Fibroblast of the conjunctiva (primary cell): ENCODE measurements at regions not wholly inside any gene's neighbourhood (a gene's known extent, or its start where the extent isn't known, plus 50 kb on each side); places are given as distances from the start of the nearest gene placed in this dataset.

Experiments
- DNase-seq: peaks from one replicate; pipeline ENCODE4 v3.0.0-alpha.2; 2010; ENCODE audit warnings: low read depth

DNA sequence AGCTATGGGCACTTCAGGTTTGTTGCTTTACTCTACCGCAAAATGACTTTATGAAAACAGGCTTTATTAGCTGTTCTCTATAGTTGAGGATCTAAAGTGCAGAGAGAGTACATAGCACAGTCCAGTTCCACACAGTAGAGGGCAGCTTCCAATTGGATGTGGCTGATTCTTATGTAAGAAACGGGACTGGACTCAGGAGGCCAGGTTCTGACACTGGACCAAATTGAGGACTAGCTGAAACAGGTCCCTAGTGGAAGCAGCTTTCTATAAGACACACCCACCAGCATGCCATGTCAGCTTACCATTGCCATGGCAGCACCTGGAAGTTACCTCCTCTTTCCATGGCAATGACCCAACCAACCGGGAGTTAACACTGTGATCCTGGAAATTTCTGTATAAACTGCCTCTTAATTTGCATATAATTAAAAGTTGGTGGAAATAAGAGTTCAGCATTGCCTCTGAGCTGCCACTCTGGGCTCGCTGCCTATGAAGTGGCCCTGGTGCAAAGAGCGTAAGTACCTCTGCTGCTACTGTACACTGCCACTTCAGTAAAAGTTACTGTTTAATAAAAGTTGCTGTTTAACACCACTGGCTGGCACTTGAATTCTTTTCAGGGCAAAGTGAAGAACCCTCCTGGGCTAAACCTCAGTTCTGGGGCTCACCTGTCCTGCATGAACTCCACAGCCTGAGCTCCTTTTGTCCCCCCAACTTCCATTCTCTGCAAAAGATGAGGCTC, 211.9 kb upstream of the SLC10A2 start:
- DNase-seq: no peak

GRCh38 chr13:103276775-103277498, 210.7 kb upstream of the SLC10A2 start:
- no peak for DNase-seq

DNA sequence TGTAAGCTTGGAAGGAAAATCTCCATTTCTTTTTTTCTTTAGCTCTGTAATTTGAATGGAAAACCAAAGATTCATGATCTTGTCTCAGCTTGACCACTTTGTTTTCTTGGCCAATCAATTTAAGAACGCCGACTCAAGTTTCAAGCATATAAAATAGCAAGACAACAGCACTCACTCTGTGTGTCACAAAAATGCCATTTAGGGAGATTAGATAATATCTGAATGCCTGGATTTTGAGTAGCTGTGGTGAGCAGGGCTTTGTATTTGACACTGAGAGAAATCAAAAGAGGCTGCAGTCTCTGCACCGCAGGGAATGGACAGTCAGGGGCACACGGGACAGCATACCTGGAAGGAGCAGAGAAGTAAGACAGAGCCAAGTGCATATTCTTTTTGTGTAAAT, 209.5 kb upstream of the SLC10A2 start:
- DNase-seq: no peak

DNA sequence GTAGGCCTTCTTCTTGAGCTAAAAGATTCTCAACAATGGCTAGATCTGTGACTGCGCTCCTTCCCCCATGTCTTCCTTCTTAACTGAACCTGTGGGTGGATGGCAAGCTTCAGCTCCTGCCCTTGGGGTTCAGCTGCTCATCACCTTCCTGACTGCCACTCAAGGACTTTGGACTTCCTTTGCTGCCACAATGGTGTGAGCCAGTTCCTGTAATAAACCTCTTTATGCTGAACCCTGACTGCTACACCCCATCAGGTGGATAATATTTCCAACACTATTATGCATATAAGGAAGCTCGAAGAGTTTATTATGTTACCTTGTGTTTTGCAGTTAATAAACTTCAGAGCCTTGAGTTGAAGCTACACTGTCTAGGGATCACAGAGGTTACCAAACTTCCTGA, 208.9 kb upstream of the SLC10A2 start:
- no peak for DNase-seq

DNA sequence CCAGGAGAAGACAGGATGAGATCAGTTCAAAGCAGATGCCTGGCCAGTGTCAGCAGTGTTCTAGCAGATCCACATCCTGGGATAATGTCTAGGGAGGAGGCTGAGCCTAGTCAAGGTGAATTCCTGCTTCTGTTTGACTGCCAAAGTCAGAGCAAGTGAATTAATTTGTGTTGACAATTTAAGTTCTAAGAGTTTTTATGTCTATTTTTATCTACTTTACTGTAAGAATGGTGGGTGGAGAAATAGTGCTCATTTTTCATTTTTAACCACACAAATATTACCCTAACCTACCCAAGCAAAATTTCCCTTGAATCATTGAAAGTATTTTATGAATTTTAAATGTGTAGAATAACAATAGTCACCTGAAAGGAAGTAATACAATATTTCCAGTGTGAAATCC, 207.6 kb upstream of the SLC10A2 start:
- no peak for DNase-seq

GRCh38 chr13:103272770-103273169, 206.6 kb upstream of the SLC10A2 start:
- DNase-seq: no peak

GRCh38 chr13:103263448-103263847, 197.2 kb upstream of the SLC10A2 start:
- no peak for DNase-seq

DNA sequence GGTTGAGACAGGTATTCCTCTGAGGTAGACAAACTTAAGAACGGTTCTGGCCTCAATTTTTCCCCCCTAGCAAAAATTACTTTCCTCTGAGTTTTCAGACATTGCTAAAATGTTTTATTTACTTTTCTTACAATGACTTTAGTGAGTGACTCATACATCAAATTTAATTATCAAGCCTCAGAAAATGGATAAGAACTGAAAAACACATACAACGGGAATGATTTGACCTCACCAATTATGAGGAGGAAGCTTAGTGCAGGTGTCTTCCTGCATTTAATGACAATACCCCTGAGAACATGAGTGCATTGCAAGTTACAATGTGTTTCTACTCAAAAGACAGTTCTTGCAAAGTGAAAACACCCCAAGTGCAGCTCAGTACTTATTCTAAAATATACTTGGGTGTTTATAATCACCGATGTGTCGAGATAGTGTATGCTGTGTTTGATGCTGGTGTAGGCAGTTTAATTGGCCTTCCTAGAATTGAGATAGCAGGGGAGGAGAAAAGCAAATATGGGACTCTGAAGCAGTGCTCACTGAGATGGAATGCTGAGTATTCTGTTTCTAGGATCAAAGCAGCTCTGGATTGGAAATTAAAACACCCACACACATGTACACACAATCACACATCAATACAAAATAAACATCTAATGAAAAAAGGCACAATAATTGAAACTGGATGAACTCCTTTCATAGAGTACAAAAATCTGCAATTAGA, 189.5 kb upstream of the SLC10A2 start:
- DNase-seq: no peak

DNA sequence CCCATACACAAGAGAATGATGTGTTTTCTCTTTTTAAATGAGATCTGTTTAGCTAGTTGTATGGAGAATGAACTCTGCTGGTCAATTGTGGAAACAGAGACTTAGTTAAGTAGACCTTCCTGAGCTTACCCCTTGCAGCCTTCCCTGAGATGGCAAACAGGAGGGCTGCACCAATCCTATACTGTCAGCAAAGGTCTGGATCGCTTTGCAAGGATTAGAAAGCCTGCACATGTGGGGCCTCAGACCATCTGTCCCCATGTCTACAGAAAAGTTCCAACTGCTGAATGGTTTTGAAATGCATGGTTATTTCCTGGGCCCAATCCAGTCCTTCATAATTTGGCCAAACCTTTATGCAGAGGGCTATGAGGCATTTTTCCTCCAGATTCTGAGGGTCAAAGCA, 183.9 kb upstream of the SLC10A2 start:
- DNase-seq: no peak

DNA sequence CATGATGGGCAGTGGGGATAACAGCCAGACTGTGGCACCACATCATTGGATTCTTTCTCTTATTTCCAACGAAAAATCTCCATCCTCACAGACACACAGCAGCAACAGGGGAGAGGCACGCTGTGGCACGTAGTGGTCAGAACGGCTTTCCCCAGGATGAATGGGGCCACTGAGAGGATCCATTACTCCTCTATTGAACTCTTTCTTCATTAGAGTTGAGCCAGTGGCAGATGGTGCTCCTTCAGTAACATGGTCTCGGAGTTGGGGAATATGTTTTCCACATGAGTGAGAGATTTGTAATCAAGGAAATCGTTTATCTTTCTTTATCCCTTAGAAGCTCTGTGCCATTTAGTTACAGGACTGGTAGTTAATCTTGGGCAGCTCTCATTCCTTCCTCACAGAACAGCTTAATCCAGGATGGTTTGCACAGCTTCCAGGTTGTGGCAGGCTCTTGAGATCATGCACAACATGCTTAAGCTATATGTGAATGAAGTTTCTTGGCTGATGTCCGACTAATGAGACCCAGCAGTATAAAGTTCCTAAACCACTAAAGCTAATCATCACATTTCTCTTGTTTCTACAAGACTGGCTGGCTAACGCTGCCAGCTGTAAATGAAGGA, 180.5 kb upstream of the SLC10A2 start:
- DNase-seq: no peak

DNA sequence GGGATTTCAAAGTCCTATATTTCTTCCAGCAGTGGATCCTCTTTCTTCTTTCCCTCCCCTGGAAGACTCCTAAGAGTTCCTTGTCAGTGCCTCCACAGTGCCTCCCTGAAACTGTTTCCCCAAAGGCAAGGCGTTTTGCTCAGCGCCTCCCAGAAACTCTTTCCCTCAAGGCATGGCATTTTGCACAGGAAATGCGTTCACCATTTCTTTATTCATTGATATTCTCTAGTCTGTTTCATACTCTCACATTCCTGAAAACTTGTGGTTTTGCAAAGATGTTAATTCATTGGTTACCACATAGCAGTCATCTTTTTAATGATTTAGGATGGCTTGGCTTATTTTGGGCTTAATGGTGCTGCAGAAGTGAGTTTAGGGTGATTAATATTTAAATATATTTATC, 177.3 kb upstream of the SLC10A2 start:
- no peak for DNase-seq

- DNase-seq: no peak
These were observed 172.2 kb upstream of the SLC10A2 start for GRCh38 chr13:103238441-103238840.

DNA sequence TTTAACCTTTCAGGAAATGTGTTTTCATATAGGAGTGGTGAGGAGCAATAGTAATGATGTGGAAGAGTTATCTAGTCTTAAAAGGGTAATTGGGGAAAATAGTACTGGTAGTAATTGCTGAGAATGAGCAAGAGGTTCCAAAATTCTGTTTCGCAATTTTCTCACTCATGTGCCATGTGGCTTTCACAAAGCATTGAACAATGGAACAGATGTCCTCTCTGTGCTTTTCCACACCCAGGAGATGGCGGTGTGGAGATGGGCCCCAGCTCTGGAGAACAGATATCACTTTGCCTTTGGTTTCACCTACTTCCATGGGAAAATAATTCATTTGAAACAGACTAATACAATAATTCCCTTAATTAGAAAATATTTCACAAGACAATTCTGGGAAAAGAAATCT, 170.0 kb upstream of the SLC10A2 start:
- no peak for DNase-seq

DNA sequence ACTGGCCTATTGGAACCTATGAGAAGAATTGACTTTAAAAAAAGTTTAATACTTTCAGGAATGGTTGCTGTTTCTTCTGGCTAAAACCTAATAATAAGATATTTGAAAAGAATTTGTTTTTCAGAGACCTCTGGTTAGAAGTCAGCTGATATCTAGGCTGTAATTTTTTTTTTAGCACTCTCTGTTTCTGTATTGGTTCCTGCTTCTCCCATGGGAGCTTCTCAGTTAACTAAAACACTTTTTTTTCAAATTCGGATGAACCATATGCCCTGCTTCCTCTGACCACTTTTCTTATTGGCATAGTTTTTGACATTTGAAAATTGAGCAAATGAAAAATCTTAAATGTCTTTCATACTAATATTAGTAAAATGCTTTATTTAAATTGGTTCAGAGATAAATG, 163.5 kb upstream of the SLC10A2 start:
- no peak for DNase-seq

DNA sequence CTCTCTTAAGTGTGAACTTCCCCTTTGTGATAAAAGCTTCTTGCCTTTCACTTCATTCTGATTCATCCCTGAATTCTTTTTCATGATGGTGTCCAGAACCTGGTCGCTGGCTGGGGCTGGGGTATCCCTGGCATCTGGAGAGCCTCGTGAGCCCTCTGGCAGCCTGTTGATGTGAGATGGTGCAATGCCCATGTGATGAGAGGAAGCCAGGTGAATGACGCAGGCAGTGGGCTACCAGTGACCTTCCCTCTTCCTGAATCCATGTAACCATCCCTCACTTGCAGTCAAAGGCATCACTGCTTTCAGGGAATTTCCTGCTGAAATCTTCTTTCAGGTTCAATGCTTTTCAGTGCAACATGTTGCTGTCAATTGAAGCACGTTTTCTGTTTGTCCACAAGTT, 158.6 kb upstream of the SLC10A2 start:
- no peak for DNase-seq

- DNase-seq: no peak
These were observed 156.5 kb upstream of the SLC10A2 start for GRCh38 chr13:103222683-103223082.

- no peak for DNase-seq
These were observed 152.0 kb upstream of the SLC10A2 start for GRCh38 chr13:103218253-103218652.

DNA sequence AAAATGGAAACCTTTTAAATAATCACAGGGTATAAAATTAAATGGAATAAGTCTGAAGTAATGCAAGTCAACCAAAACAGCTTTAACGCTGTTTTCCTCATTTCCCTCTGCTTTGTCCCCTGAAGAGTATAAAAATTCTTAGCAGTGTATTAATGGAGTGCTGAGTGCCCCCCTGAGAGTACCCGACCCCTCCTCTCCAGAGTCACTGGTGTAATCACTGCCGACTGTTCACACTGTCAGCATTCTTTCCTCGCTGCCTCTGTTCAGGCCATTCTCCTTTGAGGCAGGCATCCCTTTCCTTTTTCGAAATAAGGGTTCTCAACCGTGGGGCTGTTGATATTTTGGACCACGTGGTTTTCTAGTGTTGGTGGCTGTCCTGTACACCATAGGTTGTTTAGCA, 146.9 kb upstream of the SLC10A2 start:
- DNase-seq: no peak

DNA sequence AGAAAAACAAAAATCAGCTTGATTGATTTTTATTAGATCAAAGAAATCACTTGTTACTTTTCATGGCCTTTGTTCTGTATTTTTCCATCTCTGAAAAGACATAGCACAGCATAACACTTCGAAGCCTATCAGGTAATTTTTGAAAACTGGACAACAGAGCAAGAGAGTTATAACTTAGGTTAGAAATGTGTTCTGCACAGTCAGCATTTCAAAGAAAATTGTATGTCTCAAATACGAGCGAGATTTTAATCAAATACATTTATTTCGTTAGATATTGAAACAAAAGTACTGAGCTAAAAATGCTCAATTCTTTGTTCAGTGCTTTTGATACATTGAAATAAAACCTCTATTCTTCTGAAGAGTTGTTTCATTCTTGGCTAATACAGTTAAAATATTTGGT, 144.1 kb upstream of the SLC10A2 start:
- DNase-seq: no peak

DNA sequence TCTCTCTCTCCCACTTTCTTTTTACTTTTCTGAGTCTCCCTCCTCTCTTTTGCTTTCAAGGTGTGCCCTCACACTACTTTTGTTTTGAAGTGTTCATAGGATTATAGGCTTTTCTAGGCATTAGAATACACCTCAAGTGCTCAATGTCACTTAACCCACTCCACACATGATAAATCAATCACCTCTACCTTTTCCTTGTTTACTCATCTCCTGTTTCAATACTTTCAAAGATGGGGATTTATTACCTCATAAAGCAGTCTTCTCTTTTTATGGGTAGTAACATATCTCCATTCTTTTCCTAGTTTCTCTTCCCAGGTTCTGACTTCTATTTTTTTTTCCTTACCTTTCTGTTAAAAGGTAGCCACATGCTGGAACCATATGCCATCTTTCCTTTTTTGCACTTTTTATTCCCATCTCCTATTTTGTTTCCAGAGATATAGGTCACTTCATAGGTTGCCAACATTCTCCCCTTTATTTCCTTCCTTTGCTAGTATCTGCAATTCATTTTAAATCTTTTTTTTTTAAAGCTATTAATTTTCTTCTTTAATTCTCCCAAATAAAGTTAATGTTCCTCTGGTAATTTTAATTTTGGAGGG, 137.6 kb upstream of the SLC10A2 start:
- no peak for DNase-seq

- no peak for DNase-seq
These were observed 134.1 kb upstream of the SLC10A2 start for GRCh38 chr13:103200118-103200885.
